NOMO-1 (cell line): ENCODE measurements at regions not wholly inside any gene's neighbourhood (a gene's known extent, or its start where the extent isn't known, plus 50 kb on each side); places are given as distances from the start of the nearest gene placed in this dataset.

ENCODE experiments used
- DNase-seq, 2 experiments: peaks; one replicate each; lab custom pipeline; 2025; ENCODE audit not compliant: unreplicated experiment in 2 of 2; lab: John Stamatoyannopoulos, UW

- no peak for DNase-seq
Observed at GRCh38 chr4:136337216-136337615, 1195.1 kb downstream of the PCDH18 start.

GRCh38 chr4:136336479-136336878 lies 1195.8 kb downstream of the PCDH18 start:
- DNase-seq = no peak

DNA sequence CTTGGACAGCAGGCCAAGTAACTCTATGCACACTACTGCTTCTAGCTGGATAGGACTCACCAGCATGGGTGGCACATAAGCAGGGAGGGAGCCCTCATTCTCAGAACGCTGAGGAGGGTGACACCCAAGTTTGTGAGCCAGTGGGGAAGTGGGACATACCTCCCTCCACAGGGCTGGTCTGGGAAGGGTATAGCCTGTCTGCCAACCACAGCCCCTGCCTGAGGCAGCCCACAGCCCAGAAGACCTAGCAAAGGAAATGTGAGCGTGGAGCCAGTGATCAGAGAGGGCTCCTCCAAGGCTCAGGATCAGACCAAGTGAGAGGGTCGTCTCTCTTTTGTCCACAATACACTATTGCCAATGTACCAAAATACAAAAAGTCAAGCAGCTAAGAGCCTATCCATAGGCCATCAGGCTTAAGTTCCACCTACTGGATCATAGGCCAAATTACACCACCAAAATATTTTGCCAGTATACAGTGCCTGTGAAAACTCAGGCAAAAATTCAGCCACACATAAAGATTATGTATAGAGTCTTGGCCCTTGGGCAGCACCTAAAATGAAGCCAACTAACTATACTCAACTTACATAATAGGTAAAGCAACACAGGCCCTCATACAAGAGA lies 1203.1 kb downstream of the PCDH18 start:
- DNase-seq = no peak

DNA sequence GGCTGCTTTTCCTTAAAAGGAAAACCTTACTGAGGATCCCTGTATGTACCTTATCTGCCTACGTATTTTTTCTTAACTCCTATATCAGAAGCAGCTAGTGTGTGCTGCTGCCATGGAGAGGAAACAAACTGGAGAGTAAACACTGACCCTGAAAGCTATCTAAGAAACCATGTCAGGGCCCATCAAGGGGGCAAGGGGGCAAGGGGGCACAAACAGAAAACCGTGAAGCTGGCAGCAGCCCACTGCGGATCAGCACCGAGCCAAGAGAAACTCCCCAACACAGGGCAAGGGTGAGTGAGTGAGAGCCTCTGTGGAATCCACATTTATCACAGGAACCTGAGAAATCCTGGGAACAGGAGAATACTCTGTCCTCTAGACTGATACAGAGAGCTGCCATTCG lies 1204.2 kb downstream of the PCDH18 start:
- DNase-seq = no peak

DNA sequence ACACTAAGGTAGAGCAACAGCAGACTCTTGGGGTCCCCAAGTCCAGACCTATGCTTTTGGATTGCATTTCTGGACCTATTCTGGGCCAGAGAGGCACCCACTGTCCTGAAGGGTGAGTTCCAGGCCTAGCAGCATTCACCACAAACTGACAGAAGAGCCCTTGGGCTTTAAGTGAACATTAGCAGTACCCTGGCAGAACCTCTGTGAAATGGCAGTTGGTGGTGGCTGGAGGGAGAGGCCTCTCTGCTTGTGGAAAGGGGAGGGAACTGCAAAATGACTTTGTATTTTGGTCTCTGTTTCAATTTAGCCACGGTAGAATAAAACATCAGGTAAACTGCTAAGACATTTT lies 1211.9 kb downstream of the PCDH18 start:
- DNase-seq = no peak

DNA sequence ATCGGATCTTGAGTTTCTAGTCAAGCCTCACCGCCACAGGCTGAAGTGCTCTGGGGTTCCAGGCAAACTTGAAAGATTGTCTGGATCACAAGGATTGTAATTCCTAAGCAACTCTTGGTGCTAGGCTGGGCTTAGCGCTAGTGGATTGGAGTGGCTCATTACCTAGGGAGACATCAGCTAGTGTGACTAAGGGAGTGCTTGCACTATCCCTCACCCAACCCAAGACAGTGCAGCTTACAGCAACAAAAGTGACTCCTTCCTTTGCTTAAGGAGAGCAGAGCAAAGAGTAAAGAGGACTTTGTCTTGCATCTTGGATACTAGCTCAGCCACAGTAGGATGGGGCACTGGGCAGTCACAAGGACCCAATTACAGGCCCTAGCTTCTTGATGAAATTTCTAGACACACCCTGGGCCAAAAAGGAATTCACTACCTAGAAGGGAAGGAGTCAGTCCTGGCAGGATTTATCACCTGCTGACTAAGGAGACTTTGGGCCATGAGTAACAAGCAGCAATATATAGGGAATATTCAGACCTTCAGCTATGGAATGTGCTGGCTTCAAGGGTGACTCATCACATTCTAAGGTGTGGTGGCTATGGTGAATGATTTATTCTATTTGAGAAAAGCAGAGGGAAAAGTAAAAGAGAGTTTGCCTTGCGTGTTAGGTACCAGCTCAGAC lies 1212.4 kb downstream of the PCDH18 start:
- DNase-seq = no peak

DNA sequence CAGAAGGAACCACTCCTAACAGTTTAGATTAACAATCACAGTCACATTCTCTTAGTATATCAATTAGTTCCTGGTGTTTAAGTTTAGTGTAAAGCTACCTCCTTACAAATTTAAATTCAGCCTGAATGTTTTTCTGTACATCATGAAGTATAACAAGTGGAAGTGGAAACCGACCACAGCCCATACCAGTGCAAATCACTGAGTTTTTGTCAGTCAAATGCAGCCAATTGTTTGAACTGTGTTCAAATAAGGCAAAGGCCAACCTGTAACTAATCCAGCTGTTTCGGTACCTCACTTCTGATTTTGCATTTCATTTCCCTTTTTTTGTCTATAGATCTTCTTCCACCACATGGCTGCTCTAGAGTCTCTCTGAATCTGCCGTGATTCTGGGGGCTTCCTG lies 1215.3 kb downstream of the PCDH18 start:
- DNase-seq = no peak

DNA sequence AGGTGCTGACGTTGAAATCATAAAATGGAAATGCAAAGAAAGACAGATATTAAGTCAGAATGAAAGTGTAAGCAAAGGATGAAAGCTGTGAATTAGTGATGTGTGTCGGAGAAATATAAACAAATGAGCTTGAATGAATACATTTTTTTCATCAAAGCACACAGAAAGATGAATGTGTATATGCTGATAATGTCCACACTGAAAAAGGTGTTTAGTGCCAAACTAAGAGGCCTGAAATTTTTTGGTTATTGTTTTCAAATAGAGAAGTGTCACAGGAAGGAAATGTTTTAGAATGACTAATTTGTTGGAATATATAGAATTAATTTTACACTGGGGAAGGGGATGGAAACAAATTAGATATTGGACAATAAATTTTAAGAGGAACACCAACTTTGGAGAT lies 1217.6 kb downstream of the PCDH18 start:
- DNase-seq = no peak

DNA sequence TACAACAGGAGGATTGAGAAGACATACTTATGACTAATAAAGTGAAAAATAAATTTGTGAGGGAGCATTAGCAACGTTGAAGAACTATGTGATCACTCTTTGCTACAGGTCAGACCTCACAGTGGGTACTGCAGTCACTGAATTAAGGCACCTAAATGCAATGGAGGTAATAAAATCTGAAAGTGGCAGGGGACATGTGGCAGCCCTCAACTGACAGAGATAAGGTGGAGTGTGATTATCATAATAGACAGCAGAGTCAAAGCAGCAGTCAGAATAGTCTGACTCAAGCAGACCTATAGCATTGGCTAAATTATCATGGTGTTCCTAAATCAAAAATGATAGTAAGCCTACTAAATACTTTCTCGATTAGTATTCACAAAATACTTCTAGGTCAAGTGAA lies 1220.5 kb downstream of the PCDH18 start:
- no peak for DNase-seq

DNA sequence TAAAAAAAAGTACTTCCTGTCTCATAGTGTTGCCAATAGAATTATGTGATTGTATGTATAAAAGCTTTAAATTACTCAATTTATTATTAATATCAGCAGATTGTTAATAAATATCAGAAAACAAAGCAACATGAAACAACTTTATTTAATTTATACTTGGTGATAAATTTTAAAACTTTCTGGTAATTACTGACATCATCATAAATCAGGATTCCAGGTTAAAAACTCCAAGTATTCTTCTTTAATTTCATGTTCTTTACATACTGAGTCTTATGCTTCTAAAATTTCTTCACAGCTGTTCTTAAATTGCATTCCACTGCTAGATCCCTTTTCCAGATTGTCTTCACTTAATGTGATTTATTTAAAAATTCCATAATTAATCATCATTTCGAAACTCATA lies 1224.5 kb downstream of the PCDH18 start:
- no peak for DNase-seq

GRCh38 chr4:136306361-136306760 lies 1225.9 kb downstream of the PCDH18 start:
- no peak for DNase-seq

- DNase-seq = no peak
Observed at GRCh38 chr4:136302566-136302965, 1229.7 kb downstream of the PCDH18 start.

DNA sequence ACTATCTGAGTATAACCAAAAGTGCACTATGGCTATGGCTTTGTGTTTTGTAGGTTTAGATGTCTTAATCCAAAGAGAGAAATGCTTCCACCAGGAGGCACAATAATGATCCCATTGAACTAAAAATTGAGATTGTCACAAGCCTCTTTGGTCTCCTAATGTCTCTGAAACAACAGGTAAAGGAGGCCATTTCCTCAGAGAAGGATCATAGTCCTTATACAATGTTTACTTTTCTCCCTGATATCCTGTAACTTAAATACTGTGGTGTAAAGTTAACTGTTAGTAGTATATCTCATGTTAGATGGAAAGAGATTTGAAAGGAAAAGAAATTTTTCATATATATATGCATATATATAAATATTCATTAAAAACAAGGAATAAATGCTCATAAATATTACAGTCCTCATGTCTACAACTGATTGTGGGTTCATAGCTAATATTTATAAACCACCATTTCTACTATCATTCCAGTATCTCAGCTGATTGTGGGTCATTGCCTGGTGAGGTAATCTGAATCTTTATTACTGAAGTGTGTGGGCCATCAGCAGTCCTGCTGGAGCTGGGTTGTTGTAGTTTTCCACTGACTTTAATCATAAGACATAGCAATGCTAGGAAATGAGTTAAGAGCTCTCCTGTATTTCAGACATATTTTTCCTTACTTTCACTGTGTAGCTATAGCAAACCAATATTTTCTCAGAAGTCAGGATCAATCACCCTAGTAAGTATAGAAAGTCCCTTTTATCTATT lies 1230.4 kb downstream of the PCDH18 start:
- no peak for DNase-seq

DNA sequence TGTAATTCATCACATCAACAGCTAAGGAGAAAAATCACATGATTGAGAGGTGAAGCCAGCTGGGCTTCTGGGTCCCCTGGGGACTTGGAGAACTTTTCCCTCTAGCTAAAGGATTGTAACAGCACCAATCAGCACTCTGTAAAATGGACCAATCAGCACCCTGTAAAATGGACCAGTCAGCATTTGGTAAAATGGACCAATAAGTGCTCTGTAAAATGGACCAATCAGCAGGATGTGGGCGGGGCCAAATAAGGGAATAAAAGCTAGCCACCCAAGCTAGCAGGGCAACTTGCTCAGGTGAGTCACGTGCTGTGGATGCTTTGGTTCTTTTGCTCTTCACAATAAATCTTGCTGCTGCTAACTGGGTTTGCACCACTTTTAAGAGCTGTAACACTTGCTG lies 1248.3 kb downstream of the PCDH18 start:
- no peak for DNase-seq

- DNase-seq = no peak
Observed at GRCh38 chr4:136281889-136282288, 1250.4 kb downstream of the PCDH18 start.

DNA sequence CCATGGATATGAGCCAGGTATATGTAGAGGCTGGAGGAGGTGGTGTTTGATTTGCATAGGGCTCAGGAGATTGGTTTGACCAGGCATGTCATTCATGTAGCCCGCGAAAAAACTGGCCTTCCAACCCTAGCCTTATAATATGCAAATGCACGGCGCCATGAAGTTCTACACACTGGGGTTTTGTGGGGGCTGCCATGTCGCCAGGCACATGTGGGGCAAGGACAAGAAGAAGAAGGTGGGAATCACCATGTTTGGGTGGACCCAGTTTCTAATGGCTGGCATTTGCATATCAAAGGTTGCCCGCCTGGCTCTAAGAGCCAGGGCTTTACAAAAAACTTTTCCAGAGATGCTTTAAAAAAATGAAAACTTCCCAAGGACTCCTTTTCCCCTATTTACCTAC lies 1251.0 kb downstream of the PCDH18 start:
- DNase-seq = no peak

DNA sequence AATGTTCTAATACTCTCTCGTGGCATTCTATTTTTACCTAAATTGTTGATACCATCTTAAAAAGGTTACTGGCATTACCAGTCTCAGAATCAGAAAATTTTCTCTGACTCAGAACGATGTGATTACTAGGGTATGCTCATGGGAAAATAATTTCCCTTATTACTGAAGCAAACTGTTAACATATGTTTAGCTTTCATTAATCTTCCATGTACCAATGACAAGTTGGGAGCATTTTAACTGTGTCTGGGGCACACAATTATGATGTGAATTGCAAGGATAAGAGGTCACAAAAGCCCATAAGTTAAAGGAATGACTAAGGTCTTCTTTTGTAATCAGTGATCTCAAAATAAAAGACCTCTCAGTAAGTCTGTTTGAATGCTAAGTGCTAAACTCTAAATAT lies 1254.6 kb downstream of the PCDH18 start:
- no peak for DNase-seq

DNA sequence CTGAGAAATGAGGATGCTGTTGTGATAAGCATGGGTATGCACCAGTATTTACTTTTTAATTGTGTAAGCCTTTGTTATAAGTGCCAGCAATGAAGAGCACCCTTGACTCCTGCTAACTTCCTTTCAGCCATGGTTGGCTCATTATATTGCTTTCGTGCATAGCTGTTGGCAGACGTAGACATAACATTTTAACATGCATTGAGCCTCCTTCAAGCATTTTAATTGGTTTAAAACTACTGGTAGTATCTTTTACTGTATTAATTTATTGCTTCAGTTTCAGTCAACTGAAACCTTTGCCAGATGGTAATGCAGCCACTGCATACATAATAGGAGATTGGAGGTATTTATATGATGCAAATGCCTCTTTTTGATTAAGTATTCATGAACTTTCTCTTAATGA lies 1285.4 kb downstream of the PCDH18 start:
- no peak for DNase-seq

DNA sequence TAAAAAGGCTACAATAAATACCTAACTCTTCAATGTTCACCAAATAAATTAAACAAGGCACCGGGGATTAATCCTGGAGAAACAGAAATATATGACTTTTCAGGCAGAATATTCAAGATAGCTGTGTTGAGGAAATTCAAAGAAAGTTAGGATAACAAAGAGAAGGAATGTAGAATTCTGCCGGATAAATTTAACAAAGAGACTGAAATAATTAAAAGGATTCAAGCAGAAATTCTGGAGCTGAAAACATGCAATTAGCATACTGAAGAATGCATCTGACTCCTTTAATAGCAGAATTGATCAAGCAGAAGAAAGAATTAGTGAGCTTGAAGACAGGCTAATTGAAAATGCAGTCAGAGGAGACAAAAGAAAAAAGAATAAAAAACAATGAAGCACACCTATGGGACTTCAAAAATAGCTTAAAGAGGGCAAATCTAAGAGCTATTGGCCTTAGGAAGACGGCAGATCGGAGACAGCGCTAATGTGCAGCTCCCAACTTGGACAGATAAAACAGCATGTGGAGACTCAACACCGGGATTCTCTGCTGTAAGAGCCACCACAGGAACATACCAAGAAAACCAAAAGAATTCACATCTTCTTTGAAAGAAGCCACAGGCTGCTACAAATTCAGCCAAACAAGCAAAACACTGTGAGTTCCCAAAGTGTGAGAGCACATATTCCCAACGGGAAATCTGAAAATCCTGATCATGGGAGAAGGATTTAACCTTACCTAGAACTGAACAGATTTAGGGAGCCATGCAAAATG lies 1290.9 kb downstream of the PCDH18 start:
- no peak for DNase-seq

DNA sequence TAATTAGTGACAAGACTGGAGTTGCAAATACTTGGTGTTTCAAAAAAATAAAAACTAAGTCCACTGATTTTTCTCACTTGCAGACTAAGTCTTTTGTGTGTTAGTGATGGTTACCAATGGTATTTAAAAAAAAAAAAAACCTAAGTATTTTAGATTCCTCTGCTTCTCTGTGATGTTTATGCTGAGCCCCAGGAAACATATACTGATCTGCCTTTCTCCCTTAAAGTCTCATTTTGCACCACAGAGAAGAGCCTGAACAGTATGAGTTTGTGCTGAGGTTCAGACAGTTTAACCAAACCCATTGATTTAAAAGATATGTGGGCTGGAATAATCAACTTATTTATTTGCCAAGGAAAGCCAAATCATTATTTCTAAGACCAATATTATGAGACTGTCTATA lies 1305.0 kb downstream of the PCDH18 start:
- no peak for DNase-seq

DNA sequence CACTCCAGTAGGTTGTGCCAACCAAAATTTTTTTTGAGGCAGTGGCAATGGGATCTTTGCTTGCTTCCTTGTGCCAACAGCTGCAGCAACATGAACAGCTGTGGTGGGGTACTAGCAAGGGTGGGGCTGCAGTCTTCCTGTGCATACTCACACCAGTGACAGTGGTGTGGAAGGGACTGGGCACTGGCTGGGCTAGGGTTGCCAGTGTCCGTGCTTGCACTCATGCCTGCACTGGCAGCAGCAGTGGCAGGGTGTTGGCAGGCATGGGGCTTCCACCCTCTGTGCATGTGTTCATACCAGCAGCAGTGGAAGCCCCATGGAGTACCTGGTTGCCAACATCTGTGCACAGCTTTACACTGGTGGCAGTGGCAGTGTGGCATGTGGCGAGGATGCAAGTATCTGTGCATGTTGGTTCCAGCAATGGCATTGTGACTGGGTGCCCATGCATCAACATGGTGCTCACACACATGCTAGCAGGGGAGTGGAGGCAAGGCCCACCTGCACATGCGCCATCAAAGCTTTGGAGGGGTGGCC lies 1312.6 kb downstream of the PCDH18 start:
- DNase-seq = no peak
